Femur (tissue), 1 donor: ENCODE measurements at regions not wholly inside any gene's neighbourhood (a gene's known extent, or its start where the extent isn't known, plus 50 kb on each side); places are given as distances from the start of the nearest gene placed in this dataset.
A peak's percentile ranks its signal among the peaks of the same experiment; 100 is the strongest.
"Not testable (repeated sequence)": the region's sequence is repeated elsewhere in the genome, so short reads cannot be mapped to it uniquely, and the experiment has no call there.

Experiments
- DNase-seq: peaks from one replicate; pipeline ENCODE4 v3.0.0-alpha.2; 2017

DNA sequence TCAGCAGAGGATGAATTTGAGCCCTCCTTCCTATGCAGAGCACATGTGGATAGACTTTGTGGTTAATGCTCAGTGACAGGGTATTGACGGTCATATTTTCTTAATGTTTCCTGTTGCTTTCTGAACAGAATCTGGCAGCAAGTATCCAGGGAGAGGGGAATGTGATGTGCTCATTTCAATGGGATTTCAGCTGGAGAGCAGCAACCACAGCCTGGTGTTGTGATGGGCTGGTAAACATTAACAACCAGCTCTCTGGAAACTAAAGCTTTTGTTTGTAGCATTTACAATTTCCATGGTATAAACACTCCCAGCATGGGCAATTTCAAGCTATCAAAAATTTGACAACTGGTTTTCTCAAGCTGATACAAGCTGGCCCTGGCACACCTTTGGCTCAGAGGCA is 215.9 kb downstream of the SH2D4B start:
- DNase-seq: no peak

DNA sequence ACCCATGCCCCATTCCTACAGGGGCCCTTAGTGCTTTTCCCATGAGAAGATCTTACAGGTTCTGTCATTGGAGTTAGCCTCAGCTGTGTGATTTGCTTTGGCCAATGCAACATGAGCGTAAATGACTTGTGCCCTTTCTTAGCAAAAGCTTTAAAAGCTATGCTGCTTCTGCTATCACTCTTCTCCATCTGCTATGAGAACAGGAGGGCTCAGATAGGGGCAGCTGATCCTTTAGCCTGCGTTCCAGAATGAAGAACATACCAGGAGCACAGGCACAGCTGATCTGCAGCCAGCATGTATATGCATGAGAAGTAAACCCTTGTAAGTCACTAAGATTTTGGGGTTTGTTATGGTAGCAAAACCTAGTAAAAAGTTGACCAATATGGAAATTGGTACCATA is 218.2 kb downstream of the SH2D4B start:
- DNase-seq: no peak

GRCh38 chr10:80759693-80760092 is 222.0 kb downstream of the SH2D4B start:
- no peak for DNase-seq

DNA sequence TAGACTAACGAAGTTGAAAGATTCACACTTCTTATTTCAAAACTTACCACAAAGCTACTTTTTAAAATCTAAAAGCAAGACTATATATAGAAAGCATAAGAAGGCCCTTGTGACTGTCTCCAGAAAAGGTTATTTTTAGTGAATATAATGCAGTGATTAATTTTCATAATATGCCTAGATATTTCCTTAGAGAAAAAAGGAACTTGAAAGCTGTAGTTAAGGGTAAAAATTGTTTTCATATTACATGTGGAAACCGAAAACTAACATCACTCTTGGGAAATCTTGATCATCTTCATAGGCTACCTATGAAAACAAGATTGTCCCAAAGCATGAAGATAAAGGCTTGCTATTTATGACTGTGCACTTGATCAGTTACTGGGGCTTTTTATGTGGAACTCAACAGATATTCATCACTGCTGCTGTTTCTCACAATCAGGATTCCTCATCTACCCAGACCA is 223.2 kb downstream of the SH2D4B start:
- DNase-seq: no peak

DNA sequence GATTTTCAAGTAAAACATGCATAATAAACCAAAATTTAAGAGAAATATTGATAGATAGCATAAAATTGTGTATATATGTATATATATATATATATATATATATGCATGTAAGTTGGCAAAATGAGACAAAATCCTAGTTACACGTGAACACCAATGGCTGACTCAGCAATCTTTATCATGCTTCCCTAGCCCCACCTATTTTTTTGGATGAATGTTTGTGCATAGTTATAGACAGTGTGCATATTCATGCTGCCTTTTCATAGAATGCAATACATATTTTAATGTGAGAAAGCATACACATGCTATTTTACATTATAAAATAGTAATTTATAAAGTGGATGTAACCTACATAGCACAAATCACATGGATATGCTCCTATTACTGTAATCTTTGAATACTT is 230.3 kb downstream of the SH2D4B start:
- DNase-seq: no peak

GRCh38 chr10:80769700-80770160 is 232.0 kb downstream of the SH2D4B start:
- no peak for DNase-seq

GRCh38 chr10:80770239-80770638 is 232.5 kb downstream of the SH2D4B start:
- DNase-seq: no peak

GRCh38 chr10:80771285-80771684 is 233.6 kb downstream of the SH2D4B start:
- DNase-seq: no peak

- no peak for DNase-seq
These were observed 234.3 kb downstream of the SH2D4B start for GRCh38 chr10:80771902-80772555.

- DNase-seq: no peak
These were observed 234.9 kb downstream of the SH2D4B start for GRCh38 chr10:80772596-80772995.

DNA sequence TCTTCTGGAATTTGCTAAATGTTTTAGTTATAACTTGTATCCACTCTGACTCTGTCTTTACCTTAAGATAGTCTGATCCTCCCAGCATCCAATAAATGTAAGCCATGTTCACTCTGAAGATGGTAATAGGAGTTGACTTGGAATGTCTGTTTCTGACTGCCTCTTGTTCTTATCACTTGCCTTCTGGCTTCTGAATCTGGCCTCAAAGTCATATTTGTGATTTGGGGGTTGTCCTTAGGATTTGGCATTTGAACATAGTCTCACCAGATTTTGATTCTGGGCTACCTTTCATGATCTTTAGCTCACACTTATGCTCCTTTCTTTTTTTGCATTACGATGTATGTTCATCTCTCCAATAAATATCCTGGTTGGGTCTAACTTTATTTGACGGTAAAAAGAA is 247.0 kb downstream of the SH2D4B start:
- DNase-seq: no peak

DNA sequence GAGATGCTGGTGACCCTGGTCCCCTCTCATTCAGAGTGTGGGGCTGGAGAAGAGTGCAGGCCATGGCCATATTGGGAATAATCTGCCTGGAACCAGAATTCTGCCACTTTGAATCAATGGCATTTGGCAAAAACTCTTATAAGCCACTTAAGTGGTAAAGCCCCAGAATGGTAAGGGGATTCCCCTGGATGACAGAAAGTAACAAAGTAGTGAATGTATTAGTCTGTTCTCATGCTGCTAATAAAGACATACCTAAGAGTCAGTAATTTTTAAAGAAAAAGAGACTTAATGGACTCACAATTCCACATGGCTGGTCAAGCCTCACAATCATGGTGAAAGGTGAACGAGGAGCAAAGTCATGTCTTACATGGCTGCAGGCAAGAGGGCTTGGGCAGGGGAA is 248.6 kb downstream of the SH2D4B start:
- DNase-seq: no peak

DNA sequence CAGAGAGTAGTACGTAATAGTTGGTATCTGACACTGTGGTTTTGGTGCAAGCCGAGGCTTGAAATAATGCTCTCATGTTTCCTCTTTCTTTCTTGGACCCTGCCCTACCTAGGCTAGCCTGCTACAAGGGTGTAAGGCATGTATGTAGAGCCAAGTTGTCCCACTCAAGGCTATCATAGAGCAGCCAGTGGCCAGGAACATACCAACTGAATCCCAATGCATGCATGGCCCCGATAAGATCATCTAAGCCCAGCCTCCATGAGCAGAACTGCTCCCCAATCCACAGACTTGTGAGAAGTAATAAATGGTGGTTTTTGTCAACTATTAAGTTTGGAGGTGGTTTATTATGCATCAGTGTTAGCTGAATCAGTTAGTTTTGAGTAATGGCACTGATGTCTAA is 250.2 kb downstream of the SH2D4B start:
- no peak for DNase-seq

- DNase-seq: no peak
These were observed 257.3 kb downstream of the SH2D4B start for GRCh38 chr10:80794994-80795393.

- no peak for DNase-seq
These were observed 267.8 kb downstream of the SH2D4B start for GRCh38 chr10:80805343-80806020.

DNA sequence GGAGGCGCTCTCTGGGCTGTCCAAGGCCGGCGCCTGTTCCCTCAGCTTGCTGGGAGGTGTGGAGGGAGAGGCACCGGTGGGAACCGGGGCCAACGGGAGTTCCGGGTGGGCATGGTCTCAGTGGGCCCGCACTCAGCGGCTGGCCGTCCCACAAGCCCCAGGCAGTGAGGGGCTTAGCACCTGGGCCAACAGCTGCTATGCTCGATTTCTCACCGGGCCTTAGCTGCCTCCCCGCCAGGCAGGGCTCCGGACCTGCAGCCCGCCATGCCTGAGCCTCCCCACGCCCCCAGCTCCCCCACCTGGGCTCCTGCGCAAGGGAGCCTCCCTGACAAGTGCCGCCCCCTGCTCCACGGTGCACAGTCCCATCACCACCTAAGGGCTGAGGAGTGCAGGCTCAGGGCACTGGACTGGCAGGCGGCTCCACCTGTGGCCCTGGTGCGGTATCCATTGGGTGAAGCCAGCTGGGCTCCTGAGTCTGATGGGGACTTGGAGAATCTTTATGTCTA is 276.5 kb downstream of the SH2D4B start:
- no peak for DNase-seq

DNA sequence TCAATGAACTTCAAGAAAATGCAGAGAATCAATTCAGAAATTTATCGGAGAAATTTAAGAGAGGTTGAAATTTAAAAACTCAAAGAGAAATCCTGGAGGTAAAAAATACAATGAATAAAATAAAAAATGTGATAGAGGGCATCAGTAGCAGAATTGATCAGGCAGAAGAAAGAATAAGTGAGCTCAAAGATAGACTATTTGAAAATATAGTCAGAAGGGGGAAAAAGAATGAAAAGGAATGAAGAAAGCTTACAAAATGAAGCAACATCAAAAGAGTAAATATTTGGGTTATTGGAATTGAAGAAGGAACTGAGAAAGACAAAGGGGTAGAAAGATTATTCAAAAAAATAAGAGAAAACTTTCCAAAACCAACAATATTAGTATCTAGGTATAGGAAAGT is 291.4 kb downstream of the SH2D4B start:
- no peak for DNase-seq

DNA sequence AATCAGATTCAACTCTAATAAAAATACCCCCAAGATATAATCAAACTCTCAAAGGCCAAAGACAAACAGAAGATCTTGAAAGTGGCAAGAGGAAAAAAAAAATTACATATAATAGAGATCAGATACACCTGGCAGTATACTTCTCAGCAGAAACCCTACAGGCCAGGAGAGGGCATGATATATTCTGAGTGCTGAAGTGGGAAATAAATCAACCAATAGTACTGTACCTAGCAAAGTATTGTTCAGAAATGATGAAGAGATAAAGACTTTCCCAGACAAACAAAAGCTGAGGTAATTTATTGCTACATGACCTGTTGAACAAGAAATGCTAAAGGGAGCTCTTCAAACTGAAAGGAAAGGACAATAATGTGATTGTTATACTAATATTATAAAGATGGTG is 291.9 kb downstream of the SH2D4B start:
- DNase-seq: no peak

DNA sequence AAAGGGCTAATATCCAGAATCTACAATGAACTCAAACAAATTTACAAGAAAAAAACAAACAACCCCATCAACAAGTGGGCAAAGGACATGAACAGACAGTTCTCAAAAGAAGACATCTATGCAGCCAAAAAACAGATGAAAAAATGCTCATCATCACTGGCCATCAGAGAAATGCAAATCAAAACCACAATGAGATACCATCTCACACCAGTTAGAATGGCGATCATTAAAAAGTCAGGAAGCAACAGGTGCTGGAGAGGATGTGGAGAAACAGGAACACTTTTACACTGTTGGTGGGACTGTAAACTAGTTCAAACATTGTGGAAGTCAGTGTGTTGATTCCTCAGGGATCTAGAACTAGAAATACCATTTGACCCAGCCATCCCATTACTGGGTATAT is 295.0 kb downstream of the SH2D4B start:
- not testable (repeated sequence) for DNase-seq

DNA sequence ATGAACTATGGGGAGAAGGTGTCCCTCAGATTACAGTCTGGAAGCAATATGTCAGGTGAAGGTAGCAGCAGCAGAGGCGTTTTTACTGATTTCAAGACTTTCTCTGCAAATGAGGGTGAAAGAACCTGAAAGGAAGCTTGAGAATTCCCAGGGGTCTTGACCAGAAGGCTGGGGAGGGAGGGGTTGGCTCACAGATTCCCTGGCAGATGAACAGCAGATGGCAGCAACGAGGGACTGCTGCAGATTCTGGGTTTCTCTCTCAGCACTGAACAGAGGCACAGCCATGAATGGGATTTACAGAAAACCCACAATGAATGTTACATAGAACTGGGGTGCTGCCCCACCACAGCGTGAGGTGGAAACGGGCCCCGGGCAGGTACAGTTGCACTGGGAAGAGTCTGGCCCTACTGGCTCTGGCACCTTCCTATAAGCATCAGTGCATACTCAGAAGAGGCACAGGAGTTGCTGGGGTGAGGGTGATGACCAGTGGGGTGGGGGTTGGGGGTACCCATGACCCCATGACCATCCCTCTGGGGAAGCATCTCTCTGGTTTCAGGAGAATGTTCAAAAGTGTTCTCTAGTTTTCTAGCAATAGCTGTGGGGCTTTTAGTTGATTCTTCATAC is 317.8 kb downstream of the SH2D4B start:
- peak; percentile 32 for DNase-seq

GRCh38 chr10:80856186-80856585 is 318.5 kb downstream of the SH2D4B start:
- DNase-seq: no peak

GRCh38 chr10:80859279-80859678 is 321.6 kb downstream of the SH2D4B start:
- not testable (repeated sequence) for DNase-seq

- no peak for DNase-seq
These were observed 323.0 kb downstream of the SH2D4B start for GRCh38 chr10:80860719-80861118.

GRCh38 chr10:80861882-80862281 is 324.2 kb downstream of the SH2D4B start:
- no peak for DNase-seq
